IMR-90 (cell line): ENCODE measurements at regions not wholly inside any gene's neighbourhood (a gene's known extent, or its start where the extent isn't known, plus 50 kb on each side); places are given as distances from the start of the nearest gene placed in this dataset.

Experiments used
- ATAC-seq: fragments of 200-7000 bp; cut with Tn5 transposase; 2 replicates; pipeline ENCODE4 v1.9.1; 2020; ENCODE audit warnings: low read depth, mild to moderate bottlenecking, moderate library complexity
- BruUV-seq: library from RNA; stranded (reverse); fragments of 400-500 nt; replicated peaks from 2 replicates; lab custom pipeline; 2021; lab: Mats Ljungman, UMichigan
- CTCF ChIA-PET: fragments of 300-600 bp; formaldehyde crosslinking; extraction: SDS; loops from one replicate; lab custom pipeline; 2021; ENCODE audit warnings: antibody characterized with exemption; lab: Yijun Ruan, JAX
- POLR2A ChIA-PET: fragments of 300-600 bp; sonication (Branson Sonifier 250); formaldehyde crosslinking; loops from one replicate; lab custom pipeline; 2022; ENCODE audit warnings: antibody characterized with exemption; ENCODE audit not compliant: unreplicated experiment; lab: Charles Lee
- DNase-seq: peaks from one replicate; pipeline ENCODE4 v3.0.0; 2013
- H2AFZ ChIP-seq: replicated peaks from 2 replicates; pipeline ENCODE3; 2013; ENCODE audit warnings: low read length, mild to moderate bottlenecking; ENCODE audit not compliant: poor library complexity
- H2AK5ac ChIP-seq: 2 replicates; pipeline ENCODE4 v1.6.1; 2013; ENCODE audit warnings: low read depth, low read length, inconsistent platforms
- H2AK9ac ChIP-seq: replicated peaks from 2 replicates; pipeline ENCODE3; 2013; ENCODE audit warnings: mild to moderate bottlenecking, low read depth, low read length, moderate library complexity; ENCODE audit not compliant: poor library complexity
- H2BK120ac ChIP-seq: 2 replicates; pipeline ENCODE4 v1.6.1; 2013; ENCODE audit warnings: low read depth, low read length, inconsistent platforms
- H2BK15ac ChIP-seq: 3 replicates; pipeline ENCODE4 v1.6.1; 2013; ENCODE audit warnings: low read depth, low read length, inconsistent platforms
- H2BK20ac ChIP-seq: 2 replicates; pipeline ENCODE4 v1.6.1; 2013; ENCODE audit warnings: low read depth, mild to moderate bottlenecking, inconsistent platforms, low read length, moderate library complexity
- H2BK5ac ChIP-seq: 2 replicates; pipeline ENCODE4 v1.6.1; 2013; ENCODE audit warnings: mild to moderate bottlenecking, low read depth, low read length, inconsistent platforms; ENCODE audit not compliant: poor library complexity, severe bottlenecking
- H3K14ac ChIP-seq: replicated peaks from 2 replicates; pipeline ENCODE4 v1.6.1; 2013; ENCODE audit warnings: low read depth, low read length, inconsistent platforms
- H3K18ac ChIP-seq: 2 replicates; pipeline ENCODE4 v1.6.1; 2013; ENCODE audit warnings: low read depth, low read length, control low read depth
- H3K23ac ChIP-seq: 2 replicates; pipeline ENCODE4 v1.6.1; 2013; ENCODE audit warnings: low read depth, low read length, inconsistent platforms
- H3K27ac ChIP-seq: 2 replicates; pipeline ENCODE4 v1.5.1; 2013; ENCODE audit warnings: mild to moderate bottlenecking, control low read depth, low read length; ENCODE audit not compliant: insufficient read depth
- H3K27me3 ChIP-seq: 2 replicates; pipeline ENCODE4 v1.6.1; 2013; ENCODE audit warnings: low read length; ENCODE audit not compliant: control insufficient read depth, insufficient read depth
- H3K36me3 ChIP-seq: 2 replicates; pipeline ENCODE4 v1.6.1; 2013; ENCODE audit warnings: low read length, mixed read lengths; ENCODE audit not compliant: control insufficient read depth, insufficient read depth
- H3K4ac ChIP-seq: 2 replicates; pipeline ENCODE4 v1.6.1; 2013; ENCODE audit warnings: low read depth, low read length, inconsistent platforms
- H3K4me1 ChIP-seq: 2 replicates; pipeline ENCODE4 v1.6.1; 2013; ENCODE audit warnings: low read length, mixed read lengths; ENCODE audit not compliant: control insufficient read depth, insufficient read depth
- H3K4me2 ChIP-seq: 2 replicates; pipeline ENCODE4 v1.6.1; 2013; ENCODE audit warnings: low read depth, mild to moderate bottlenecking, control low read depth, low read length, moderate library complexity
- H3K4me3 ChIP-seq: 2 replicates; pipeline ENCODE4 v1.5.1; 2013; ENCODE audit warnings: low read depth, mild to moderate bottlenecking, control low read depth, low read length, moderate library complexity; ENCODE audit not compliant: insufficient read depth
- H3K56ac ChIP-seq: 2 replicates; pipeline ENCODE4 v1.6.1; 2013; ENCODE audit warnings: low read length, inconsistent platforms; ENCODE audit not compliant: insufficient read depth; ENCODE audit errors: extremely low read depth
- H3K79me1 ChIP-seq, 2 experiments: 2 replicates each; pipeline ENCODE4 v1.6.1; 2013; ENCODE audit warnings: low read length in 2 of 2, inconsistent platforms in 1 of 2, low read depth in 1 of 2
- H3K9ac ChIP-seq: 2 replicates; pipeline ENCODE4 v1.6.1; 2013; ENCODE audit warnings: low read depth, low read length, control low read depth
- H3K9me1 ChIP-seq: 2 replicates; pipeline ENCODE4 v1.6.1; 2013; ENCODE audit warnings: low read length, inconsistent platforms; ENCODE audit not compliant: insufficient read depth
- H3K9me3 ChIP-seq: 2 replicates; pipeline ENCODE4 v1.6.1; 2013; ENCODE audit warnings: low read length; ENCODE audit not compliant: control insufficient read depth, insufficient read depth
- H4K20me1 ChIP-seq: 2 replicates; pipeline ENCODE4 v1.6.1; 2013; ENCODE audit warnings: low read length, inconsistent platforms; ENCODE audit not compliant: insufficient read depth
- H4K5ac ChIP-seq: 2 replicates; pipeline ENCODE4 v1.6.1; 2013; ENCODE audit warnings: mild to moderate bottlenecking, low read depth, low read length, control low read depth
- H4K8ac ChIP-seq, 2 experiments: 2 replicates each; pipeline ENCODE4 v1.6.1; 2013; ENCODE audit warnings: low read depth in 2 of 2, low read length in 2 of 2, control low read depth in 1 of 2, inconsistent platforms in 1 of 2
- H4K91ac ChIP-seq: 2 replicates; pipeline ENCODE4 v1.6.1; 2013; ENCODE audit warnings: low read depth, low read length, inconsistent platforms; ENCODE audit not compliant: insufficient read depth
- BHLHE40 ChIP-seq: fragments of 150-350 bp; IDR thresholded peaks from 2 replicates; pipeline ENCODE4 v1.6.1; 2016; ENCODE audit warnings: mild to moderate bottlenecking, low read depth, low read length
- CEBPB ChIP-seq: IDR thresholded peaks from 2 replicates; pipeline ENCODE4 v1.6.1; 2012; ENCODE audit warnings: low read depth, low read length, improper control_type of control experiment
- CHD1 ChIP-seq: IDR thresholded peaks from 2 replicates; pipeline ENCODE4 v1.6.1; 2012; ENCODE audit warnings: low read depth, low read length, improper control_type of control experiment
- CTCF ChIP-seq: conservative IDR thresholded peaks from 2 replicates; pipeline ENCODE4 v1.5.1; 2012; ENCODE audit warnings: mild to moderate bottlenecking, low read depth, low read length, improper control_type of control experiment
- ELK1 ChIP-seq: fragments of 150-350 bp; IDR thresholded peaks from 2 replicates; pipeline ENCODE4 v1.6.1; 2016; ENCODE audit warnings: low read depth, mild to moderate bottlenecking, low read length, moderate library complexity, borderline replicate concordance
- FOS ChIP-seq: fragments of 150-350 bp; IDR thresholded peaks from 2 replicates; pipeline ENCODE4 v1.6.1; 2016; ENCODE audit warnings: low read depth, low read length
- MAFK ChIP-seq: IDR thresholded peaks from 2 replicates; pipeline ENCODE4 v1.6.1; 2012; ENCODE audit warnings: low read depth, low read length, improper control_type of control experiment
- MAZ ChIP-seq: IDR thresholded peaks from 2 replicates; pipeline ENCODE4 v1.6.1; 2012; ENCODE audit warnings: low read depth, mild to moderate bottlenecking, low read length, improper control_type of control experiment, moderate library complexity, borderline replicate concordance
- MXI1 ChIP-seq: IDR thresholded peaks from 2 replicates; pipeline ENCODE4 v1.6.1; 2012; ENCODE audit warnings: low read depth, mild to moderate bottlenecking, low read length, moderate library complexity, borderline replicate concordance
- NFE2L2 ChIP-seq: fragments of 150-350 bp; IDR thresholded peaks from 2 replicates; pipeline ENCODE4 v1.6.1; 2016; ENCODE audit warnings: low read depth, mild to moderate bottlenecking, low read length
- POLR2A ChIP-seq: IDR thresholded peaks from 2 replicates; pipeline ENCODE4 v1.6.1; 2012; ENCODE audit warnings: mild to moderate bottlenecking, low read depth, low read length
- RAD21 ChIP-seq: IDR thresholded peaks from 2 replicates; pipeline ENCODE4 v1.6.1; 2012; ENCODE audit warnings: low read length, improper control_type of control experiment
- RCOR1 ChIP-seq: IDR thresholded peaks from 2 replicates; pipeline ENCODE4 v1.6.1; 2012; ENCODE audit warnings: mild to moderate bottlenecking, low read length, improper control_type of control experiment; ENCODE audit not compliant: insufficient replicate concordance
- RFX5 ChIP-seq: IDR thresholded peaks from 2 replicates; pipeline ENCODE4 v1.8.0; 2012; ENCODE audit warnings: low read depth, mild to moderate bottlenecking, low read length, moderate library complexity
- SMC3 ChIP-seq: fragments of 150-350 bp; IDR thresholded peaks from 2 replicates; pipeline ENCODE4 v1.6.1; 2016; ENCODE audit warnings: low read depth, mild to moderate bottlenecking, antibody characterized with exemption, low read length, moderate library complexity
- USF2 ChIP-seq: fragments of 150-350 bp; IDR thresholded peaks from 2 replicates; pipeline ENCODE4 v1.6.1; 2017; ENCODE audit warnings: mild to moderate bottlenecking, antibody characterized with exemption, low read length, low read depth
- WGBS, 2 experiments: methylation state at CpG; one replicate each; pipeline versions ENCODE4 v1.1.5 to v1.1.7; 2013; ENCODE audit warnings: missing lambda C conversion rate in 2 of 2; ENCODE audit not compliant: insufficient read length in 1 of 2; ENCODE audit errors: extremely low coverage in 2 of 2; 5-methylcytosine and 5-hydroxymethylcytosine counted together
- dilution Hi-C: fragments of 300-500 bp; cut with HindIII; formaldehyde crosslinking; loops from one replicate; pipeline ENCODE4 v1.14.3; 2018; ENCODE audit warnings: low sequenced_read_pairs; ENCODE audit not compliant: unreplicated experiment
- in situ Hi-C: fragments of 300-500 bp; cut with MboI; formaldehyde crosslinking; loops from 3 replicates; pipeline ENCODE4 v1.14.3; 2019; ENCODE audit warnings: low sequenced_read_pairs, inconsistent platforms, mixed read lengths
- intact Hi-C: fragments of 100-400 bp; cut with micrococcal nuclease; formaldehyde crosslinking; loops from 2 replicates; pipeline ENCODE4 v1.10.0; 2022

- no peak overlapping the region for H3K4ac ChIP-seq
- no peak overlapping the region for H3K14ac ChIP-seq
- H3K9me1 ChIP-seq, result no peaks in the 10 kb centered on the region
- no peak overlapping the region for H3K9ac ChIP-seq
- in situ Hi-C loops, result no loop called here
- POLR2A ChIA-PET, result no interaction called here
- TF ChIP-seq MAFK, result no peak
- TF ChIP-seq CHD1, result no peak
- TF ChIP-seq MAZ, result no peak
- TF ChIP-seq CEBPB, result no peak
- no peak for TF ChIP-seq SMC3
- TF ChIP-seq RCOR1, result no peak
- no peak for TF ChIP-seq BHLHE40
- TF ChIP-seq RAD21, result no peak
- TF ChIP-seq POLR2A, result no peak
- TF ChIP-seq MXI1, result no peak
- TF ChIP-seq ELK1, result no peak
- TF ChIP-seq RFX5, result no peak
- TF ChIP-seq FOS, result no peak
- TF ChIP-seq USF2, result no peak
- no peak for TF ChIP-seq NFE2L2
- TF ChIP-seq CTCF, result no peak
- H2BK15ac ChIP-seq, result no peak overlapping the region
- no CpG with 5 or more reads among the region's 2 CpGs for WGBS, 2 experiments
- H3K18ac ChIP-seq, result no peak overlapping the region
- no peak for DNase-seq
- no peaks in the 10 kb centered on the region for H3K9me3 ChIP-seq
- intact Hi-C loops, result no loop called here
- H4K5ac ChIP-seq, result no peak overlapping the region
- no peak overlapping the region for H2BK20ac ChIP-seq
- CTCF ChIA-PET, result no interaction called here
- H3K4me3 ChIP-seq, result no peak overlapping the region
- H4K8ac ChIP-seq, result no peak overlapping the region
- no peak overlapping the region for H2AK5ac ChIP-seq
- no peak overlapping the region for H2BK120ac ChIP-seq
- no peak overlapping the region for H2AFZ ChIP-seq
- H3K56ac ChIP-seq, result no peak overlapping the region
- no TSS peak for BruUV-seq
- dilution Hi-C loops, result no loop called here
- H3K23ac ChIP-seq, result no peak overlapping the region
- H4K20me1 ChIP-seq, result no peaks in the 10 kb centered on the region
- no peak overlapping the region for H2AK9ac ChIP-seq
- H3K36me3 ChIP-seq, result no peaks in the 10 kb centered on the region
- H3K79me1 ChIP-seq, result no peaks in the 10 kb centered on the region
- H3K27me3 ChIP-seq, result no peaks in the 10 kb centered on the region; the same call in 1 of the 2 replicates
- H3K4me2 ChIP-seq, result no peak overlapping the region
- H3K4me1 ChIP-seq, result no peaks in the 10 kb centered on the region; the same call in 1 of the 2 replicates
- H3K27ac ChIP-seq, result no peak overlapping the region
- H2BK5ac ChIP-seq, result no peak overlapping the region
- no peak for ATAC-seq
- no peak overlapping the region for H4K91ac ChIP-seq
Observed at GRCh38 chr14:34110531-34110930, 159.7 kb upstream of the EGLN3 start.
